Kidney (tissue), 13 donors: ENCODE measurements at regions not wholly inside any gene's neighbourhood (a gene's known extent, or its start where the extent isn't known, plus 50 kb on each side); places are given as distances from the start of the nearest gene placed in this dataset.
A peak's percentile ranks its signal among the peaks of the same experiment; 100 is the strongest.

ENCODE experiments used
- DNase-seq, 5 donors: peaks; one replicate each; pipeline ENCODE4 v3.0.0-alpha.2; 2013 to 2020
- FAIRE-seq: peaks from 2 replicates; lab custom pipeline; 2012; peaks lifted over from hg19 to GRCh38; lab: Jason Lieb, UNC
- H3K27ac ChIP-seq, 2 donors: one replicate each; pipeline ENCODE4 v1.7.0; 2013; ENCODE audit warnings: low read depth in 2 of 2, low read length in 2 of 2, inconsistent platforms in 1 of 2
- H3K27me3 ChIP-seq: one replicate; pipeline ENCODE4 v1.7.1; 2013; ENCODE audit warnings: low read length, inconsistent platforms; ENCODE audit not compliant: control insufficient read depth, insufficient read depth
- H3K36me3 ChIP-seq, 3 donors: one replicate each; pipeline versions ENCODE4 v1.7.0 to v1.7.1; 2013; ENCODE audit warnings: low read length in 3 of 3, control low read depth in 1 of 3, inconsistent platforms in 1 of 3; ENCODE audit not compliant: insufficient read depth in 3 of 3, control insufficient read depth in 2 of 3
- H3K4me1 ChIP-seq, 3 donors: one replicate each; pipeline versions ENCODE4 v1.7.0 to v1.7.1; 2013; ENCODE audit warnings: low read length in 3 of 3, inconsistent platforms in 1 of 3, low read depth in 1 of 3; ENCODE audit not compliant: control insufficient read depth in 2 of 3, insufficient read depth in 2 of 3
- H3K4me3 ChIP-seq, 3 donors: one replicate each; pipeline versions ENCODE4 v1.7.0 to v1.8.1; 2013; ENCODE audit warnings: low read length in 3 of 3, control low read depth in 1 of 3, inconsistent platforms in 1 of 3
- H3K9ac ChIP-seq, 3 donors: one replicate each; pipeline versions ENCODE4 v1.7.0 to v1.7.1; 2013; ENCODE audit warnings: low read length in 3 of 3, control low read depth in 1 of 3, inconsistent platforms in 1 of 3
- H3K9me3 ChIP-seq, 3 donors: one replicate each; pipeline versions ENCODE4 v1.7.0 to v1.7.1; 2013; ENCODE audit warnings: low read length in 3 of 3, control low read depth in 1 of 3, inconsistent platforms in 1 of 3; ENCODE audit not compliant: control insufficient read depth in 2 of 3, insufficient read depth in 1 of 3
- CTCF ChIP-seq: IDR thresholded peaks from 3 replicates; pipeline ENCODE4 v1.5.1; 2012; ENCODE audit warnings: mild to moderate bottlenecking, moderate library complexity, borderline replicate concordance; ENCODE audit not compliant: insufficient read depth; ENCODE audit errors: extremely low read depth
- intact Hi-C: fragments of 100-400 bp; cut with DNase I; formaldehyde crosslinking; loops from one replicate; pipeline ENCODE4 v1.11.1; 2022
- donor health status: control.
- donor health status: control.
- donor health status: control.
- donor health status: control.
- donor health status: control.
- donor health status: DM: yes; HTN: yes; CAD: no.
- donor health status: Normal renal cell carcinoma (clear cell type).

- H3K27me3 ChIP-seq, result no peaks in the 10 kb centered on the region
- FAIRE-seq (no peak), DNase-seq (peak in 2 of 5 donors; percentile 1 to 5)
- TF ChIP-seq CTCF, result no peak
- H3K9ac ChIP-seq, result no peak overlapping the region
- H3K4me3 ChIP-seq, result no peak overlapping the region
- H3K27ac ChIP-seq, result no peak overlapping the region
- H3K4me1 ChIP-seq, result no peaks in the 10 kb centered on the region
- H3K9me3 ChIP-seq, result no peaks in the 10 kb centered on the region
- H3K36me3 ChIP-seq, result no peaks in the 10 kb centered on the region
- intact Hi-C loops, result no loop called here
These were observed 69.0 kb upstream of the IQCM start for GRCh38 chr4:149884529-149885181.

DNA sequence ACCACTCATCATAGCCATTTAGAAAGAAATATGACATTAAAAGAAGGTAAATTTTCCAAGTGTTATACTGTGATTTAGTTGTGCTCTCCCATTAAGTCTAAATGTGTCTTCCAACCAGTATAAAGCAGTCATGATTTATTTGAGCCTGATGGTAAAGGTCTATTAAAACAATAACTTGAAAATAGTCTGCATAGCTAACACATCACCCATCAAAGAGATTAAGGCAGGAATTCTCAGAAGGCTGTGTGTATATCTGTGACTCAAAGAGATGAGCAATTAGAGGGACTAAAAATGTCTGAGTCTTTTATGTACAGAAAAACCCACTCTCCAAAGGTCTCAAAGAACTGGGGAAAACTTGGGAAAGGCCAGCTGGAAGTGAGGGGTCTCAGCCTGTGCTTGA lies 70.3 kb upstream of the IQCM start:
- no peak overlapping the region for H3K4me3 ChIP-seq
- no peak overlapping the region for H3K9ac ChIP-seq
- FAIRE-seq (no peak), DNase-seq (no peak)
- H3K36me3 ChIP-seq, result no peaks in the 10 kb centered on the region
- no peaks in the 10 kb centered on the region for H3K9me3 ChIP-seq
- no peaks in the 10 kb centered on the region for H3K4me1 ChIP-seq
- intact Hi-C loops, result no loop called here
- no peak for TF ChIP-seq CTCF
- H3K27ac ChIP-seq, result no peak overlapping the region
- H3K27me3 ChIP-seq, result no peaks in the 10 kb centered on the region

GRCh38 chr4:149886786-149887490 lies 71.3 kb upstream of the IQCM start:
- intact Hi-C loops, result no loop called here
- no peak overlapping the region for H3K4me3 ChIP-seq
- H3K36me3 ChIP-seq, result no peaks in the 10 kb centered on the region
- no peak overlapping the region for H3K9ac ChIP-seq
- H3K4me1 ChIP-seq, result no peaks in the 10 kb centered on the region
- H3K27ac ChIP-seq, result no peak overlapping the region
- no peaks in the 10 kb centered on the region for H3K27me3 ChIP-seq
- no peak for TF ChIP-seq CTCF
- FAIRE-seq (no peak), DNase-seq (no peak)
- no peaks in the 10 kb centered on the region for H3K9me3 ChIP-seq
